GM23338 (cell line): ENCODE measurements at regions not wholly inside any gene's neighbourhood (a gene's known extent, or its start where the extent isn't known, plus 50 kb on each side); places are given as distances from the start of the nearest gene placed in this dataset.

ENCODE experiments used
- ATAC-seq: fragments of 200-7000 bp; cut with Tn5 transposase; 3 replicates; pipeline ENCODE4 v1.9.1; 2020
- DNase-seq: peaks from one replicate; pipeline ENCODE4 v3.0.0-alpha.2; 2015; ENCODE audit warnings: low spot score
- H2AFZ ChIP-seq: fragments of 200-600 bp; sonication (generic); 2 replicates; pipeline ENCODE4 v1.8.0; 2016; ENCODE audit warnings: antibody characterized with exemption, mild to moderate bottlenecking, moderate library complexity
- H3F3A ChIP-seq: fragments of 200-600 bp; sonication (generic); replicated peaks from 2 replicates; pipeline ENCODE4 v1.8.0; 2017; ENCODE audit warnings: antibody characterized with exemption, mixed run types, low read depth
- H3K27ac ChIP-seq: fragments of 200-600 bp; sonication (generic); 2 replicates; pipeline ENCODE4 v1.6.1; 2016; ENCODE audit warnings: low read depth
- H3K27me3 ChIP-seq: fragments of 200-600 bp; sonication (generic); 2 replicates; pipeline ENCODE4 v1.8.0; 2016; ENCODE audit warnings: mild to moderate bottlenecking, mixed run types, moderate library complexity; ENCODE audit not compliant: insufficient read depth
- H3K36me3 ChIP-seq: fragments of 200-600 bp; sonication (generic); 2 replicates; pipeline ENCODE4 v1.8.0; 2016; ENCODE audit warnings: mild to moderate bottlenecking; ENCODE audit not compliant: insufficient read depth
- H3K4me1 ChIP-seq: fragments of 200-600 bp; sonication (generic); 2 replicates; pipeline ENCODE4 v1.8.0; 2016; ENCODE audit warnings: mild to moderate bottlenecking, moderate library complexity; ENCODE audit not compliant: insufficient read depth
- H3K4me2 ChIP-seq: fragments of 200-600 bp; sonication (generic); 2 replicates; pipeline ENCODE4 v1.7.1; 2017; ENCODE audit warnings: mixed run types
- H3K4me3 ChIP-seq: fragments of 200-600 bp; sonication (generic); 2 replicates; pipeline ENCODE4 v1.6.1; 2016; ENCODE audit warnings: mixed run types
- H3K79me2 ChIP-seq: fragments of 200-600 bp; sonication (generic); replicated peaks from 2 replicates; pipeline ENCODE4 v1.8.0; 2017; ENCODE audit warnings: mild to moderate bottlenecking; ENCODE audit not compliant: insufficient read depth
- H3K9me2 ChIP-seq: fragments of 200-600 bp; sonication (generic); 2 replicates; pipeline ENCODE4 v1.8.0; 2017; ENCODE audit not compliant: insufficient read depth
- H4K20me1 ChIP-seq: fragments of 200-600 bp; sonication (generic); replicated peaks from 2 replicates; pipeline ENCODE4 v1.8.0; 2017; ENCODE audit warnings: mild to moderate bottlenecking; ENCODE audit not compliant: insufficient read depth
- H3K27ac Mint-ChIP-seq: 2 replicates; pipeline ENCODE4 v1.8.0; 2020; ENCODE audit warnings: inconsistent platforms, mild to moderate bottlenecking, moderate library complexity, mixed read lengths
- H3K27me3 Mint-ChIP-seq: 3 replicates; pipeline ENCODE4 v1.8.0; 2022; ENCODE audit warnings: low read depth, mild to moderate bottlenecking, moderate library complexity, mixed read lengths, inconsistent platforms; ENCODE audit not compliant: insufficient read depth, poor library complexity
- H3K36me3 Mint-ChIP-seq: 3 replicates; pipeline ENCODE4 v1.8.0; 2021; ENCODE audit warnings: low read depth, mild to moderate bottlenecking, inconsistent platforms, moderate library complexity, mixed read lengths
- H3K4me1 Mint-ChIP-seq: 3 replicates; pipeline ENCODE4 v1.8.0; 2020; ENCODE audit warnings: mild to moderate bottlenecking, inconsistent platforms, mixed read lengths
- H3K4me3 Mint-ChIP-seq: 3 replicates; pipeline ENCODE4 v1.8.0; 2021; ENCODE audit warnings: moderate library complexity, mild to moderate bottlenecking, inconsistent platforms, mixed read lengths
- H3K9me3 Mint-ChIP-seq: 3 replicates; pipeline ENCODE4 v1.8.0; 2020; ENCODE audit warnings: moderate library complexity, mild to moderate bottlenecking, inconsistent platforms, mixed read lengths
- CREB1 ChIP-seq: fragments of 250-450 bp; sonication (Bioruptor Pico); IDR thresholded peaks from 2 replicates; pipeline ENCODE4 v1.5.0; 2020; ENCODE audit warnings: low read depth, mild to moderate bottlenecking, moderate library complexity
- ETS1 ChIP-seq: IDR thresholded peaks from 2 replicates; pipeline ENCODE4 v1.6.1; 2016; ENCODE audit warnings: antibody characterized with exemption
- EZH2 ChIP-seq: fragments of 200-600 bp; sonication (generic); IDR thresholded peaks from one replicate; pipeline ENCODE4 v1.8.0; 2017; ENCODE audit warnings: antibody characterized with exemption, mild to moderate bottlenecking, low read depth; ENCODE audit not compliant: unreplicated experiment
- EZH2phosphoT487 ChIP-seq: fragments of 200-600 bp; sonication (generic); IDR thresholded peaks from one replicate; pipeline ENCODE4 v1.8.1; 2018; ENCODE audit warnings: antibody characterized with exemption; ENCODE audit not compliant: unreplicated experiment
- JUNB ChIP-seq: IDR thresholded peaks from one replicate; pipeline ENCODE4 v1.6.1; 2016; ENCODE audit warnings: antibody characterized with exemption; ENCODE audit not compliant: unreplicated experiment
- NANOG ChIP-seq: IDR thresholded peaks from 2 replicates; pipeline ENCODE4 v1.6.1; 2016; ENCODE audit warnings: antibody characterized with exemption, borderline replicate concordance
- POLR2AphosphoS5 ChIP-seq: IDR thresholded peaks from 2 replicates; pipeline ENCODE4 v1.6.1; 2016; ENCODE audit warnings: antibody characterized with exemption, low read depth
- STAT1 ChIP-seq: IDR thresholded peaks from one replicate; pipeline ENCODE4 v1.6.1; 2016; ENCODE audit warnings: antibody characterized with exemption; ENCODE audit not compliant: unreplicated experiment
- ZNF114 ChIP-seq: fragments of 250-450 bp; sonication (Bioruptor Pico); IDR thresholded peaks from 2 replicates; pipeline ENCODE4 v1.5.0; 2020; ENCODE audit warnings: mild to moderate bottlenecking, moderate library complexity
- ZNF331 ChIP-seq: fragments of 250-450 bp; sonication (Bioruptor Pico); IDR thresholded peaks from 2 replicates; pipeline ENCODE4 v1.5.0; 2020; ENCODE audit warnings: low read depth, mild to moderate bottlenecking, moderate library complexity
- TF ChIP-seq, protein P1 (sequence below): IDR thresholded peaks from one replicate; pipeline ENCODE4 v1.6.1; 2018; ENCODE audit warnings: antibody characterized with exemption; ENCODE audit not compliant: unreplicated experiment
- TF ChIP-seq, protein P2 (sequence below), 2 experiments: fragments of 200-600 bp in 1 of 2; sonication (generic) in 1 of 2; conservative IDR thresholded peaks; 2 replicates each; pipeline versions ENCODE4 v1.5.1 to v1.6.1; 2016 to 2017; ENCODE audit warnings: antibody characterized with exemption in 2 of 2, low read depth in 2 of 2, mild to moderate bottlenecking in 2 of 2, moderate library complexity in 1 of 2

- TF ChIP-seq, protein P1, sequence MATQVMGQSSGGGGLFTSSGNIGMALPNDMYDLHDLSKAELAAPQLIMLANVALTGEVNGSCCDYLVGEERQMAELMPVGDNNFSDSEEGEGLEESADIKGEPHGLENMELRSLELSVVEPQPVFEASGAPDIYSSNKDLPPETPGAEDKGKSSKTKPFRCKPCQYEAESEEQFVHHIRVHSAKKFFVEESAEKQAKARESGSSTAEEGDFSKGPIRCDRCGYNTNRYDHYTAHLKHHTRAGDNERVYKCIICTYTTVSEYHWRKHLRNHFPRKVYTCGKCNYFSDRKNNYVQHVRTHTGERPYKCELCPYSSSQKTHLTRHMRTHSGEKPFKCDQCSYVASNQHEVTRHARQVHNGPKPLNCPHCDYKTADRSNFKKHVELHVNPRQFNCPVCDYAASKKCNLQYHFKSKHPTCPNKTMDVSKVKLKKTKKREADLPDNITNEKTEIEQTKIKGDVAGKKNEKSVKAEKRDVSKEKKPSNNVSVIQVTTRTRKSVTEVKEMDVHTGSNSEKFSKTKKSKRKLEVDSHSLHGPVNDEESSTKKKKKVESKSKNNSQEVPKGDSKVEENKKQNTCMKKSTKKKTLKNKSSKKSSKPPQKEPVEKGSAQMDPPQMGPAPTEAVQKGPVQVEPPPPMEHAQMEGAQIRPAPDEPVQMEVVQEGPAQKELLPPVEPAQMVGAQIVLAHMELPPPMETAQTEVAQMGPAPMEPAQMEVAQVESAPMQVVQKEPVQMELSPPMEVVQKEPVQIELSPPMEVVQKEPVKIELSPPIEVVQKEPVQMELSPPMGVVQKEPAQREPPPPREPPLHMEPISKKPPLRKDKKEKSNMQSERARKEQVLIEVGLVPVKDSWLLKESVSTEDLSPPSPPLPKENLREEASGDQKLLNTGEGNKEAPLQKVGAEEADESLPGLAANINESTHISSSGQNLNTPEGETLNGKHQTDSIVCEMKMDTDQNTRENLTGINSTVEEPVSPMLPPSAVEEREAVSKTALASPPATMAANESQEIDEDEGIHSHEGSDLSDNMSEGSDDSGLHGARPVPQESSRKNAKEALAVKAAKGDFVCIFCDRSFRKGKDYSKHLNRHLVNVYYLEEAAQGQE: no peak
- no peak for TF ChIP-seq ZNF331
- TF ChIP-seq POLR2AphosphoS5: no peak
- TF ChIP-seq JUNB: no peak
- TF ChIP-seq EZH2phosphoT487: no peak
- no peak for TF ChIP-seq ZNF114
- TF ChIP-seq, protein P2, sequence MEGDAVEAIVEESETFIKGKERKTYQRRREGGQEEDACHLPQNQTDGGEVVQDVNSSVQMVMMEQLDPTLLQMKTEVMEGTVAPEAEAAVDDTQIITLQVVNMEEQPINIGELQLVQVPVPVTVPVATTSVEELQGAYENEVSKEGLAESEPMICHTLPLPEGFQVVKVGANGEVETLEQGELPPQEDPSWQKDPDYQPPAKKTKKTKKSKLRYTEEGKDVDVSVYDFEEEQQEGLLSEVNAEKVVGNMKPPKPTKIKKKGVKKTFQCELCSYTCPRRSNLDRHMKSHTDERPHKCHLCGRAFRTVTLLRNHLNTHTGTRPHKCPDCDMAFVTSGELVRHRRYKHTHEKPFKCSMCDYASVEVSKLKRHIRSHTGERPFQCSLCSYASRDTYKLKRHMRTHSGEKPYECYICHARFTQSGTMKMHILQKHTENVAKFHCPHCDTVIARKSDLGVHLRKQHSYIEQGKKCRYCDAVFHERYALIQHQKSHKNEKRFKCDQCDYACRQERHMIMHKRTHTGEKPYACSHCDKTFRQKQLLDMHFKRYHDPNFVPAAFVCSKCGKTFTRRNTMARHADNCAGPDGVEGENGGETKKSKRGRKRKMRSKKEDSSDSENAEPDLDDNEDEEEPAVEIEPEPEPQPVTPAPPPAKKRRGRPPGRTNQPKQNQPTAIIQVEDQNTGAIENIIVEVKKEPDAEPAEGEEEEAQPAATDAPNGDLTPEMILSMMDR (conservative IDR thresholded peaks at IDR 0.05; ENCODE audit: low read depth in 2 of 2): no peak
- TF ChIP-seq CREB1: no peak
- no peak for TF ChIP-seq STAT1
Measured at GRCh38 chr2:185174353-185174752, 564.3 kb upstream of the FSIP2 start (continued).

- no peaks in the 10 kb centered on the region for H3K27me3 ChIP-seq
- no peaks in the 10 kb centered on the region for H4K20me1 ChIP-seq
- H3K9me2 ChIP-seq: no peaks in the 10 kb centered on the region
- no peaks in the 10 kb centered on the region for H3K79me2 ChIP-seq
- Mint-ChIP-seq H3K4me3 (no peak overlapping the region), H3K4me1 (no peaks in the 10 kb centered on the region), H3K36me3 (no peaks in the 10 kb centered on the region), H3K27me3 (no peaks in the 10 kb centered on the region), H3K27ac (no peak overlapping the region), H3K9me3 (no peaks in the 10 kb centered on the region)
- no peaks in the 10 kb centered on the region for H3F3A ChIP-seq
- H3K4me1 ChIP-seq: no peaks in the 10 kb centered on the region
- no peak overlapping the region for H2AFZ ChIP-seq
- DNase-seq: no peak
- ATAC-seq: no peak
- no peak overlapping the region for H3K4me3 ChIP-seq
- H3K36me3 ChIP-seq: no peaks in the 10 kb centered on the region
- H3K4me2 ChIP-seq: no peak overlapping the region
- H3K27ac ChIP-seq: no peak overlapping the region
- TF ChIP-seq, protein P1: no peak
- TF ChIP-seq, protein P2 (conservative IDR thresholded peaks at IDR 0.05; ENCODE audit: low read depth in 2 of 2): no peak
- TF ChIP-seq STAT1 (no peak), EZH2 (no peak), ZNF114 (no peak), POLR2AphosphoS5 (no peak), ETS1 (no peak), CREB1 (no peak), JUNB (no peak), ZNF331 (no peak), NANOG (no peak)
Measured at GRCh38 chr2:185179743-185180142, 558.9 kb upstream of the FSIP2 start.
